GM13976 (cell line): ENCODE measurements at regions not wholly inside any gene's neighbourhood (a gene's known extent, or its start where the extent isn't known, plus 50 kb on each side); places are given as distances from the start of the nearest gene placed in this dataset.

Experiments used
- DNase-seq: peaks from one replicate; pipeline ENCODE4 v3.0.0; 2012; ENCODE audit warnings: low spot score
- in situ Hi-C: fragments of 300-500 bp; cut with MboI; formaldehyde crosslinking; loops from one replicate; pipeline ENCODE4 v1.12.0; 2022; ENCODE audit warnings: low sequenced_read_pairs, mixed read lengths, inconsistent platforms; ENCODE audit not compliant: unreplicated experiment
- TF ChIP-seq, protein P1 (sequence below): IDR thresholded peaks from 2 replicates; pipeline ENCODE4 v1.5.1; 2012; ENCODE audit warnings: borderline replicate concordance, mild to moderate bottlenecking; ENCODE audit not compliant: insufficient read depth; ENCODE audit errors: extremely low read depth, missing control alignments, control extremely low read depth

GRCh38 chr4:123327346-123327745, 69.2 kb upstream of the SPRY1 start:
- TF ChIP-seq, protein P1, sequence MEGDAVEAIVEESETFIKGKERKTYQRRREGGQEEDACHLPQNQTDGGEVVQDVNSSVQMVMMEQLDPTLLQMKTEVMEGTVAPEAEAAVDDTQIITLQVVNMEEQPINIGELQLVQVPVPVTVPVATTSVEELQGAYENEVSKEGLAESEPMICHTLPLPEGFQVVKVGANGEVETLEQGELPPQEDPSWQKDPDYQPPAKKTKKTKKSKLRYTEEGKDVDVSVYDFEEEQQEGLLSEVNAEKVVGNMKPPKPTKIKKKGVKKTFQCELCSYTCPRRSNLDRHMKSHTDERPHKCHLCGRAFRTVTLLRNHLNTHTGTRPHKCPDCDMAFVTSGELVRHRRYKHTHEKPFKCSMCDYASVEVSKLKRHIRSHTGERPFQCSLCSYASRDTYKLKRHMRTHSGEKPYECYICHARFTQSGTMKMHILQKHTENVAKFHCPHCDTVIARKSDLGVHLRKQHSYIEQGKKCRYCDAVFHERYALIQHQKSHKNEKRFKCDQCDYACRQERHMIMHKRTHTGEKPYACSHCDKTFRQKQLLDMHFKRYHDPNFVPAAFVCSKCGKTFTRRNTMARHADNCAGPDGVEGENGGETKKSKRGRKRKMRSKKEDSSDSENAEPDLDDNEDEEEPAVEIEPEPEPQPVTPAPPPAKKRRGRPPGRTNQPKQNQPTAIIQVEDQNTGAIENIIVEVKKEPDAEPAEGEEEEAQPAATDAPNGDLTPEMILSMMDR: no peak
- in situ Hi-C loops: no loop called here
- no peak for DNase-seq

GRCh38 chr4:123327846-123328429, 68.7 kb upstream of the SPRY1 start:
- DNase-seq: no peak
- in situ Hi-C loops: no loop called here
- TF ChIP-seq, protein P1: no peak

DNA sequence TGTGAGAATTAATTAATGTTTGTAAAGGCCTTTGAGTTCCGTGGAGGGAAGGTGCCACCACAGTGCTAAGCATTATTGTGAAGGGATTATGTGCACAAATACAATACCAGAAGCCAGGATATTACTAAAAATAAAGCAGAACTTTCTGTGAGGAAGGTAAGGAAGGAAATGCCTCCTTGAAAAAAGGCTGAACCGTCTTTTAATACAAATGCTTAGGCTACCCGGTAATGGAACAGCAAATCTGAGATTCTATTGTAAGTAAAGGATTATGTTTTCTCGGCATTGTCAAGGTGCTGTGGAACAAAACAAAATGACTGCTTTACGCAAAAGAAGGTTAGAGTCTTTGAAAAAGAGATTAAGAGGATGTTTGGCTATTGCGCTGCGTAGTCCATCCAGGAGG, 57.9 kb upstream of the SPRY1 start:
- no peak for DNase-seq
- TF ChIP-seq, protein P1: no peak
- in situ Hi-C loops: no loop called here

DNA sequence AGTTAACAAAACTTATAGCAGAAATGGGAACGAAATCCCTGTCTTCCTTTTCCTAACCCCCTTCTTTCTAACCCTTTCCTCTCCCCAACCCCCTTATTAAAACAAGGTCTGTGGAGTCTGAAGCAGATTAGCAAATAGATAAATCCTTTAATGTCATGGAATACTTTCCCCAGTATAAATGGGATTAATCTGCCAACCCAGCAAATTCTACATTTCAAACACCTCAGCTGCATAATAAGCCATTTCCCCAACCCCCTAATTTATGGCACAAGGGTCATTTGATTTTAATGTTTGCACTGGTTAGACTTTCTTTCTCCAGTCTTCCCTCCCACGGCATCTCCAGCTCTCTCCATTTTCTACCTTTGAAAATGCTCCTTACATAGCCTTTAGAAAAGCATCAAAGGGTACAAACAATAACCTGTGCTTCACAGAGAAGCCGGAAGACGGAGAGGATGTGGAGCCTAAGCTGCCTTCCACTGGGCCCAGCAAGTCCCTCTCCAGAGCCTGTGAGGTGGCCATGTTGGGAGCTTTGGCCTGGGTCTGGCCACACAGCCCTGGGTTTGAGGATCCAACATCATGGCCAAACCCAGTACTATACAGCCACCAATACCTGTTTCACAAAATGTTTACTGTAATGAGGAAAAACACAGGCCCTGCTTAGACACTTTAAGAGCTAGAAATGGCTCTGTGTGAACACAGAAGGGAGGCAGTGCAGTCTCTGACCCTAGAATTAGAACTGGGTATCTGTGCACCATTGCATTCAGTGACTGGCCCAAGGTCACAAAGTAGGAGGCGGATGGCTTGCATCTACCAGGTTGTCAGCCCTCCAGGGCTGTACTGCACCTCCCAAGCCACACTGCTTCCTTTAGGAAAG, 56.9 kb upstream of the SPRY1 start:
- in situ Hi-C loops: no loop called here
- no peak for DNase-seq
- TF ChIP-seq, protein P1: no peak

DNA sequence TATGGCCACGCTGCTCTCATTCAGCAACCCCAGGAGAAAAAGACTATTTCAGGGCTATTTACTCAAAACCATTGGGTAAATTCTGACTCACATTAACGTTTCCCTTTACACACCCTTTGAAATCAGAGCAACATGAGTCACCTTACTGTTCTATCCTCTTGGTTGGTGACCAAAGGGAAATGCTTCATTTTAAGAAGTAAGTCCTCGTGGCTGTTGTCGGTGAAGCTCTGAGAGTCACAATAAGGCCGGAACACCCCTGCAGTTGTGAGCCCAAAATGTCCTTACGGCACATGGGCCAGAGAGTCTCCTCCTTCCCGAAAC, 56.3 kb upstream of the SPRY1 start:
- in situ Hi-C loops: no loop called here
- no peak for DNase-seq
- TF ChIP-seq, protein P1: no peak

GRCh38 chr4:123342498-123342897, 54.1 kb upstream of the SPRY1 start:
- in situ Hi-C loops: no loop called here
- TF ChIP-seq, protein P1: no peak
- no peak for DNase-seq
